ENCODE measurements at regions not wholly inside any gene's neighbourhood (a gene's known extent, or its start where the extent isn't known, plus 50 kb on each side); places are given as distances from the start of the nearest gene placed in this dataset.

DNA sequence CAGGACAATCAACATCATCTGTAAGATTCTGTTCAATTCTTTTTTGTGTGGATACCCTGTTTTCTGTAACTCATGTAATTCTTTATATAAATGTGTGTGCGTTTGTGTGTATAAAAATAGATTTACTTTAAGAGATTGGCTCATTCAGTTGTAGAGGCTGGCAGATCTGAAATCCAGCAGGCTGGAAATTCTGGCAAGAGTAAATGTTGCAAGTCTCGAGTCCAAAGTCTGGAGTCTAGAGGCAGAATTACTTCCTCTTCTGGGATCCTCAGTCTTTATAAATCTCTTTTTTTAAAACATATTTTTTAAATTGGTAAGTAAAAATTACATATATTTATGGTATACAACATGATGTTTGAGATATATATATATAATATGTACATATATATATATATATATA lies 202.1 kb upstream of the TMEM161B start:
- TF ChIP-seq HDAC2 (CRISPR knock-in tag; IDR thresholded peaks at IDR 0.05) (no peak), EZH2 (conservative IDR thresholded peaks at IDR 0.05; ENCODE audit: low read depth, low read length) (no peak), JUN (CRISPR knock-in tag; IDR thresholded peaks at IDR 0.05) (no peak), ZNF331 (CRISPR knock-in tag; IDR thresholded peaks at IDR 0.05) (no peak)
- TF ChIP-seq, protein P1, sequence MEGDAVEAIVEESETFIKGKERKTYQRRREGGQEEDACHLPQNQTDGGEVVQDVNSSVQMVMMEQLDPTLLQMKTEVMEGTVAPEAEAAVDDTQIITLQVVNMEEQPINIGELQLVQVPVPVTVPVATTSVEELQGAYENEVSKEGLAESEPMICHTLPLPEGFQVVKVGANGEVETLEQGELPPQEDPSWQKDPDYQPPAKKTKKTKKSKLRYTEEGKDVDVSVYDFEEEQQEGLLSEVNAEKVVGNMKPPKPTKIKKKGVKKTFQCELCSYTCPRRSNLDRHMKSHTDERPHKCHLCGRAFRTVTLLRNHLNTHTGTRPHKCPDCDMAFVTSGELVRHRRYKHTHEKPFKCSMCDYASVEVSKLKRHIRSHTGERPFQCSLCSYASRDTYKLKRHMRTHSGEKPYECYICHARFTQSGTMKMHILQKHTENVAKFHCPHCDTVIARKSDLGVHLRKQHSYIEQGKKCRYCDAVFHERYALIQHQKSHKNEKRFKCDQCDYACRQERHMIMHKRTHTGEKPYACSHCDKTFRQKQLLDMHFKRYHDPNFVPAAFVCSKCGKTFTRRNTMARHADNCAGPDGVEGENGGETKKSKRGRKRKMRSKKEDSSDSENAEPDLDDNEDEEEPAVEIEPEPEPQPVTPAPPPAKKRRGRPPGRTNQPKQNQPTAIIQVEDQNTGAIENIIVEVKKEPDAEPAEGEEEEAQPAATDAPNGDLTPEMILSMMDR (CRISPR knock-in tag; IDR thresholded peaks at IDR 0.05): no peak
